ENCODE measurements at regions not wholly inside any gene's neighbourhood (a gene's known extent, or its start where the extent isn't known, plus 50 kb on each side); places are given as distances from the start of the nearest gene placed in this dataset.

- intact Hi-C loops (cut with micrococcal nuclease; ENCODE audit: unreplicated experiment) = no loop called here
- no TSS peak for BruUV-seq (replicated peaks)
- ChIA-PET POLR2A (no interaction called here), CTCF (no interaction called here)
- DNase-seq (ENCODE audit: low read depth, low spot score) (no peak), ATAC-seq (no peak)
- H3K9me3 ChIP-seq (ENCODE audit: control insufficient read depth, insufficient read depth, low read depth, low read length) = no peaks in the 10 kb centered on the region
- no peak for TF ChIP-seq CTCF (IDR thresholded peaks at IDR 0.05)
- no peak for TF ChIP-seq SIN3A (IDR thresholded peaks at IDR 0.05; ENCODE audit: borderline replicate concordance, insufficient read depth, low read depth, low read length)
- TF ChIP-seq REST (IDR thresholded peaks at IDR 0.05; ENCODE audit: insufficient read depth in 1 of 2, low read depth in 2 of 2, low read length in 1 of 2) = no peak
- TF ChIP-seq POLR2AphosphoS5 (IDR thresholded peaks at IDR 0.05; ENCODE audit: low read depth, low read length) = no peak
- no peak for TF ChIP-seq TCF7L2 (IDR thresholded peaks at IDR 0.05; ENCODE audit: low read depth, low read length)
- no peaks in the 10 kb centered on the region for H3K36me3 ChIP-seq (ENCODE audit: control insufficient read depth, insufficient read depth, low read length)
- no peak overlapping the region for H3K4me3 ChIP-seq (ENCODE audit: low read depth in 2 of 2, low read length in 2 of 2)
- H3K4me1 ChIP-seq (ENCODE audit: control insufficient read depth, insufficient read depth, low read length) = no peaks in the 10 kb centered on the region
- H3K27me3 ChIP-seq (ENCODE audit: control insufficient read depth, insufficient read depth, low read length) = no peaks in the 10 kb centered on the region
- H3K27ac ChIP-seq (ENCODE audit: low read length) = no peak overlapping the region
- in situ Hi-C loops (cut with HindIII; ENCODE audit: low pct_unique_long_range_greater_than_20kb, low sequenced_read_pairs) = no loop called here
Measured at GRCh38 chr2:66821168-66821567, 386.2 kb downstream of the MEIS1 start.

GRCh38 chr2:66822186-66822585 is 387.3 kb downstream of the MEIS1 start:
- H3K27ac ChIP-seq (ENCODE audit: low read length) = no peak overlapping the region
- H3K27me3 ChIP-seq (ENCODE audit: control insufficient read depth, insufficient read depth, low read length) = no peaks in the 10 kb centered on the region
- no peak for ATAC-seq
- H3K4me1 ChIP-seq (ENCODE audit: control insufficient read depth, insufficient read depth, low read length) = no peaks in the 10 kb centered on the region
- ChIA-PET POLR2A (no interaction called here), CTCF (no interaction called here)
- in situ Hi-C loops (cut with HindIII; ENCODE audit: low pct_unique_long_range_greater_than_20kb, low sequenced_read_pairs) = no loop called here
- H3K9me3 ChIP-seq (ENCODE audit: control insufficient read depth, insufficient read depth, low read depth, low read length) = no peaks in the 10 kb centered on the region
- BruUV-seq (replicated peaks) = no TSS peak
- intact Hi-C loops (cut with micrococcal nuclease; ENCODE audit: unreplicated experiment) = no loop called here
- no peak overlapping the region for H3K4me3 ChIP-seq (ENCODE audit: low read depth in 2 of 2, low read length in 2 of 2)
- DNase-seq (ENCODE audit: low read depth, low spot score) = no peak
- H3K36me3 ChIP-seq (ENCODE audit: control insufficient read depth, insufficient read depth, low read length) = no peaks in the 10 kb centered on the region
- no peak for TF ChIP-seq REST (IDR thresholded peaks at IDR 0.05; ENCODE audit: insufficient read depth in 1 of 2, low read depth in 2 of 2, low read length in 1 of 2)
- TF ChIP-seq POLR2AphosphoS5 (IDR thresholded peaks at IDR 0.05; ENCODE audit: low read depth, low read length) = no peak
- TF ChIP-seq SIN3A (IDR thresholded peaks at IDR 0.05; ENCODE audit: borderline replicate concordance, insufficient read depth, low read depth, low read length) = no peak
- TF ChIP-seq CTCF (IDR thresholded peaks at IDR 0.05) = no peak
- TF ChIP-seq TCF7L2 (IDR thresholded peaks at IDR 0.05; ENCODE audit: low read depth, low read length) = no peak
